Superior temporal gyrus (tissue), 1 donor: ENCODE measurements at regions not wholly inside any gene's neighbourhood (a gene's known extent, or its start where the extent isn't known, plus 50 kb on each side); places are given as distances from the start of the nearest gene placed in this dataset.
"Not testable (repeated sequence)": the region's sequence is repeated elsewhere in the genome, so short reads cannot be mapped to it uniquely, and the experiment has no call there.

Experiments
- DNase-seq: peaks from one replicate; pipeline ENCODE4 v3.0.0-alpha.2; 2016; ENCODE audit errors: extremely low spot score

GRCh38 chr15:24309700-24310099, 365.9 kb upstream of the NPAP1 start:
- not testable (repeated sequence) for DNase-seq

GRCh38 chr15:24311692-24312091, 363.9 kb upstream of the NPAP1 start:
- not testable (repeated sequence) for DNase-seq

DNA sequence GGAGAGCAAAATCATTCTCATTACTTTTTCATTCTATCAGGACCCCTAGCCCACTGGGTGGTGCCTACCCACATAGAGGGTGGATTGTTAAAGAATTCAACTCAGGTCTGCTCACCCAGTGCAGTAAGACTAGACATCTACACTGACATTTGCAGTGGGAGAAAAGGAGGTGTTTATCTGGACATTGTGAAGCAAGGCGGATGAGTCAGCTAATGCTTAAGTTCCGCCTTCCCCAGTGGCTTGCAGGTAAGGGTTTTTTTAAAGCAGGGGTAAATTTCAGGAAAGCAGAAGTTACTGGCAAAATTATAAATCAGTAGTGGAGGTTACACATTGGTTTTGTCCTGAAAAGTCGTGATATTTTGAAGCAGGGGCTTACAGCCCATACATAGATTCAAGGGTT, 359.2 kb upstream of the NPAP1 start:
- DNase-seq: not testable (repeated sequence)

DNA sequence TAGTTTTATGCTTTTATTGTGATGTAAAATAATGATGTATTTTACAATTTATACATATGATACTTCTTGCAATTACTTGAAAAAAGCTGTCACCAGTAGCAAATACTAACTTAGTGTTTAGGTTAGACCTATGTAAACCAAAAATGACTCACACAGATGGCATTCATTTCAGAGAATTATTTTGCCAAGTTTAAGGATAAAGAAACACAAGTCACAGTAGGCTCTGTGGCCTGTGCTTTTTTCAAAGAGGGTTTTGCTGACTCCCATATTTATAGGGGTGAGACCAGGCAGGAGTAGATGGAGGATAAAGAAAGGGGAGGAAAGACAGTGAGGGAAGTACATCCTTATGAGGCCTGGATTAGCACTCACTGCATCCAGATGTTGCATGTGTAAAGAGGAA, 356.6 kb upstream of the NPAP1 start:
- no peak for DNase-seq

- DNase-seq: not testable (repeated sequence)
Observed at GRCh38 chr15:24324096-24324495, 351.5 kb upstream of the NPAP1 start.

GRCh38 chr15:24326513-24326912, 349.1 kb upstream of the NPAP1 start:
- not testable (repeated sequence) for DNase-seq

- not testable (repeated sequence) for DNase-seq
Observed at GRCh38 chr15:24331964-24332363, 343.6 kb upstream of the NPAP1 start.

GRCh38 chr15:24341876-24342275, 333.7 kb upstream of the NPAP1 start:
- not testable (repeated sequence) for DNase-seq

GRCh38 chr15:24352777-24353176, 322.8 kb upstream of the NPAP1 start:
- not testable (repeated sequence) for DNase-seq

GRCh38 chr15:24381103-24381502, 294.5 kb upstream of the NPAP1 start:
- DNase-seq: not testable (repeated sequence)

- not testable (repeated sequence) for DNase-seq
Observed at GRCh38 chr15:24385258-24385657, 290.3 kb upstream of the NPAP1 start.

GRCh38 chr15:24394303-24394702, 281.3 kb upstream of the NPAP1 start:
- DNase-seq: no peak

GRCh38 chr15:24412649-24413048, 262.9 kb upstream of the NPAP1 start:
- not testable (repeated sequence) for DNase-seq

- DNase-seq: not testable (repeated sequence)
Observed at GRCh38 chr15:24426286-24427054, 249.1 kb upstream of the NPAP1 start.

DNA sequence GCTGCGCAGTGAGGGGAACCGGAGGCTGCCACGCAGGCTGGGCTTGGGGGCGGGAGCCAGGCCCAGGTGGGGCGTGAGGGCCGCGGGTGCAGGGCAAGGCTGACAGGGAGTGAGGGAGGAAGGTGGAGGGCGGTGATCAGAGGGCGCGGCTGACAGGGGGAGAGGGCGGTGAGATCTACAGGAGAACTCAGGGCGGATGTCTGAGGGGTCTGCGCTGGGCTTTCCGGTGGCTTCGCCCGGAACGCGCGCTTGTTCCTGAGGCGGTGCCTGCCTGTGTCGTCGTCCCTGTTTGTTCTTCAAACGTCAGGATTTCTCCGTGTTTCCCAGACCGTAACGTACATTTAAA, 248.5 kb upstream of the NPAP1 start:
- DNase-seq: not testable (repeated sequence)

GRCh38 chr15:24435075-24435820, 240.3 kb upstream of the NPAP1 start:
- DNase-seq: not testable (repeated sequence)

GRCh38 chr15:24437270-24437669, 238.3 kb upstream of the NPAP1 start:
- DNase-seq: not testable (repeated sequence)

- DNase-seq: not testable (repeated sequence)
Observed at GRCh38 chr15:24437735-24438134, 237.8 kb upstream of the NPAP1 start.

GRCh38 chr15:24477107-24478025, 198.2 kb upstream of the NPAP1 start:
- DNase-seq: not testable (repeated sequence)

DNA sequence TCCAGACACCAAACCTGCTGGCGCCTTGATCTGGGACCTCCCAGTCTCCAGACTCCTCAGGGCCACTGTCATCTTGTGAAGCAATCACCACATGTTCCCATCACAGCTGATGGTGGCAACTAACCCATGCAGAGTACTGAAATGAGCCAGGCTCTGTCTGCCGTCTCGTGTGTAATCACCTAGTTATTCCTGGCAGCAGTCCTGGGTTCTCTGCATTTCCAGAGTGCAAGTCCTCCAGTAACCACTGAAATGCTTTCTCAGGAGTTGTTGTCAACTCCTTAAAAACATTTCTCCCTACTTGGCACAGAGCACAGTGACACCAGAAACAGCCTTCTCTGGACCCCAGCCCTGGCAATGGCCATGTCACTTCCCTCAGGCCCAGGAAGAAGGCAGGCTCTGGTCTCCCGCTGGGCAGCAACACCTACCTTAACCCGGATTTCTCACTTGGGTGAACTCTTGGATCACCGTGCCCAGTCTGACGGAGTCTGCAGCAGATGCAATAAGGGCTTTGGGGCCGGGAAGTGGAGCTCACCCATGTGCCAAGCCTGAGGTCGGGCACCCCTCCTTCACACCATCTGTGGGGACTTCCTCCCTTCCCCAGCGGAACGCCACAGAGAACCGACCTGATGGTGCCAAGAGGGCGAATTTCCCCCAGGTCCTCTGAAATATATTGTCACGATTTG, 189.5 kb upstream of the NPAP1 start:
- not testable (repeated sequence) for DNase-seq
